Heart right ventricle (tissue), 16 donors: ENCODE measurements at regions not wholly inside any gene's neighbourhood (a gene's known extent, or its start where the extent isn't known, plus 50 kb on each side); places are given as distances from the start of the nearest gene placed in this dataset.

Source experiments
- ATAC-seq, 8 donors: fragments of 200-7000 bp; cut with Tn5 transposase; one replicate each; pipeline ENCODE4 v1.9.1; 2020; ENCODE audit warnings: mild to moderate bottlenecking in 8 of 8, moderate library complexity in 8 of 8, moderate number of reproducible peaks in 1 of 8
- DNase-seq, 2 donors: peaks; one replicate each; pipeline ENCODE4 v3.0.0-alpha.2; 2020
- H3K27ac ChIP-seq, 10 donors: fragments of 200-600 bp; sonication (generic) in 2 of 10; one replicate each; pipeline versions ENCODE4 v1.5.0 to v1.8.0; 2020 to 2022; ENCODE audit warnings: mild to moderate bottlenecking in 3 of 10
- H3K27me3 ChIP-seq, 7 donors: fragments of 200-600 bp; one replicate each; pipeline ENCODE4 v1.8.0; 2021 to 2022; ENCODE audit warnings: mild to moderate bottlenecking in 2 of 7
- H3K36me3 ChIP-seq, 9 donors: fragments of 200-600 bp; sonication (generic) in 1 of 9; one replicate each; pipeline versions ENCODE4 v1.5.0 to v1.8.0; 2020 to 2022; ENCODE audit warnings: mild to moderate bottlenecking in 2 of 9
- H3K4me1 ChIP-seq, 9 donors: fragments of 200-600 bp; sonication (generic) in 1 of 9; one replicate each; pipeline versions ENCODE4 v1.5.0 to v1.8.0; 2020 to 2022; ENCODE audit warnings: mild to moderate bottlenecking in 4 of 9
- H3K4me3 ChIP-seq, 10 donors: fragments of 200-600 bp; sonication (generic) in 2 of 10; one replicate each; pipeline versions ENCODE4 v1.5.0 to v1.8.0; 2020 to 2022; ENCODE audit warnings: mild to moderate bottlenecking in 7 of 10, moderate library complexity in 2 of 10
- H3K9me3 ChIP-seq, 11 donors: fragments of 200-600 bp in 10 of 11; sonication (generic) in 2 of 11; one replicate each; pipeline versions ENCODE4 v1.5.0 to v1.8.0; 2013 to 2022; ENCODE audit warnings: mild to moderate bottlenecking in 2 of 11, control low read depth in 1 of 11, moderate library complexity in 1 of 11
- WGBS, 2 donors: extraction: QIAGEN DNeasy Blood & Tissue Kit; methylation state at CpG; one replicate each; pipeline ENCODE4 v1.1.7; 2013; ENCODE audit warnings: inconsistent platforms in 1 of 2; 5-methylcytosine and 5-hydroxymethylcytosine counted together
- intact Hi-C, 10 donors: fragments of 100-400 bp; cut with DNase I; formaldehyde crosslinking; loops; one replicate each; pipeline versions ENCODE4 v1.11.1 to v1.14.2; 2022
- TF ChIP-seq, protein P1 (sequence below), 9 donors: fragments of 200-600 bp; sonication (generic) in 2 of 9; IDR thresholded peaks; one replicate each; pipeline versions ENCODE4 v1.5.0 to v1.8.0; 2021 to 2022; ENCODE audit warnings: antibody characterized with exemption in 9 of 9, mild to moderate bottlenecking in 5 of 9, moderate library complexity in 1 of 9
- donor health status: Arrhythmogenic right ventricular cardiomyopathy.
- donor health status: ischemic (EF 13 %, LVEDD 7.1; RV severe dilation, severe dysfunction).
- donor health status: healthy with polysubstance abuse.
- donor health status: DM: no; HTN: yes; CAD: no.
- donor health status: DM: no; HTN: no; CAD: no.
- donor health status: ischemic (EF 25% LVEDD 6.9; RV normal size, moderate dysfunction).
- donor health status: ischemic (EF 25% LVEDD 5.7; RV mildly dilated, moderate dysfunction).
- donor health status: healthy.
- donor health status: DM: yes; HTN: yes; CAD: no.
- donor health status: Ischemic cardiomyopathy.
- donor health status: ischemic (EF 35%, LVEDD 5.7; RV mildly dilated, moderate dysfunction).
- donor health status: nonischemic (EF 11% LVEDD 7.7; RV severe dilation, severe dysfunction).
- donor health status: DM: yes; HTN: yes; CAD: no.
- donor health status: PGD.
- donor health status: ischemic (EF 29% LVEDD 5.4; RV normal size, mild dysfunction).
- donor health status: nonischemic (EF 23%, LVEDD 6.1; RV moderate dilation, normal function).

GRCh38 chr3:173253471-173253870 lies 112.4 kb upstream of the SPATA16 start:
- Histone ChIP-seq H3K27ac (no peak overlapping the region), H3K9me3 (peaks cover 0 to 14% (median 0%) of the 10 kb centered on the region in 11 donors), H3K27me3 (no peaks in the 10 kb centered on the region), H3K4me3 (no peak overlapping the region), H3K36me3 (no peaks in the 10 kb centered on the region), H3K4me1 (peaks cover 0 to 11% (median 0%) of the 10 kb centered on the region in 9 donors)
- DNase-seq (no peak), ATAC-seq (no peak)
- TF ChIP-seq, protein P1, sequence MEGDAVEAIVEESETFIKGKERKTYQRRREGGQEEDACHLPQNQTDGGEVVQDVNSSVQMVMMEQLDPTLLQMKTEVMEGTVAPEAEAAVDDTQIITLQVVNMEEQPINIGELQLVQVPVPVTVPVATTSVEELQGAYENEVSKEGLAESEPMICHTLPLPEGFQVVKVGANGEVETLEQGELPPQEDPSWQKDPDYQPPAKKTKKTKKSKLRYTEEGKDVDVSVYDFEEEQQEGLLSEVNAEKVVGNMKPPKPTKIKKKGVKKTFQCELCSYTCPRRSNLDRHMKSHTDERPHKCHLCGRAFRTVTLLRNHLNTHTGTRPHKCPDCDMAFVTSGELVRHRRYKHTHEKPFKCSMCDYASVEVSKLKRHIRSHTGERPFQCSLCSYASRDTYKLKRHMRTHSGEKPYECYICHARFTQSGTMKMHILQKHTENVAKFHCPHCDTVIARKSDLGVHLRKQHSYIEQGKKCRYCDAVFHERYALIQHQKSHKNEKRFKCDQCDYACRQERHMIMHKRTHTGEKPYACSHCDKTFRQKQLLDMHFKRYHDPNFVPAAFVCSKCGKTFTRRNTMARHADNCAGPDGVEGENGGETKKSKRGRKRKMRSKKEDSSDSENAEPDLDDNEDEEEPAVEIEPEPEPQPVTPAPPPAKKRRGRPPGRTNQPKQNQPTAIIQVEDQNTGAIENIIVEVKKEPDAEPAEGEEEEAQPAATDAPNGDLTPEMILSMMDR (IDR thresholded peaks at IDR 0.05) = no peak
- intact Hi-C loops = no loop called here
- WGBS, 2 donors = 95 to 100% methylated on average over 1 of the region's 1 CpG

DNA sequence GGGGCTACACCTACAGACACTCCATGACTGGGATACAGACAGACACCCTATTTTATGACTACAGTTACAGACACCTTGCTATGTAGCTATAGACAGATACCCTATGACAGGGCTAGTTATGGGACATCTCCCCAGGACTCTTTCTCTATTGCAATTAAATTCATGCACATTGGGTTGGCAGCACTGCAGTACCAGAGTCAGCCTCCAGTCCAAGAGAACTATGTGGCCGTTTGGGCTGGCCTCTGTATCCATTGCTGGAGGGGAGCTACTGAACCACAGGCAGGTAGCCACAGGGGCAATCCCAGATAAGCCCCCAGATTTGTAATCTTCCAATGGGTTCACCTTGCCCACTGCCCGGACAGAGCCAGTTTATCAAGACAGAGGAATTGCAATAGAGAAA lies 108.4 kb upstream of the SPATA16 start:
- intact Hi-C loops = no loop called here
- ATAC-seq (no peak), DNase-seq (no peak)
- Histone ChIP-seq H3K4me1 (no peaks in the 10 kb centered on the region), H3K9me3 (peaks cover 0 to 11% (median 0%) of the 10 kb centered on the region in 11 donors), H3K27me3 (no peaks in the 10 kb centered on the region), H3K36me3 (no peaks in the 10 kb centered on the region), H3K27ac (no peak overlapping the region), H3K4me3 (no peak overlapping the region)
- TF ChIP-seq, protein P1 (IDR thresholded peaks at IDR 0.05) = no peak
- WGBS, 2 donors = 81 to 90% methylated on average over 2 of the region's 2 CpGs

DNA sequence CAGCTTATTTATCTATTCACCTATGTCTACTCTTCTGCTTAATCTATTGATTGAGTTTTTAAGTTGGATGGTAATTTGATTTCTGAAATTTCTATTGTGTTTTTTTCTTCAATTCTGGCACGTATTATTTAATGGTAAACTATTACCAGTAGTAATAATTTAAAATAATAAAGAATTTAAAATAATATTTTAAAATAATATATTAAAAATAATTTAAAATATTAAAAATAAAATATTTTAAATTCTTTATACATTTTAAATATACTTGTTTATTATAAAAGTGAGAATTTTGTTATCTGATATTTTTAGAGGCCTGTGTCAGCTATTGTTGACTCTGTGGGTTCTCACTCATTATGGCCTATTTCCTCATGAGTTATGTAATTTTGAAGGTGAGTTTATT lies 100.7 kb upstream of the SPATA16 start:
- Histone ChIP-seq H3K9me3 (no peaks in the 10 kb centered on the region), H3K4me1 (no peaks in the 10 kb centered on the region), H3K4me3 (no peak overlapping the region), H3K27me3 (no peaks in the 10 kb centered on the region), H3K36me3 (no peaks in the 10 kb centered on the region), H3K27ac (no peak overlapping the region)
- DNase-seq (no peak), ATAC-seq (no peak)
- TF ChIP-seq, protein P1 (IDR thresholded peaks at IDR 0.05) = no peak
- WGBS, 2 donors = 93 to 95% methylated on average over 1 of the region's 1 CpG
- intact Hi-C loops = no loop called here

GRCh38 chr3:173238091-173238490 lies 97.1 kb upstream of the SPATA16 start:
- H3K4me1 ChIP-seq = no peaks in the 10 kb centered on the region
- DNase-seq = no peak
- no peak overlapping the region for H3K4me3 ChIP-seq
- TF ChIP-seq, protein P1 (IDR thresholded peaks at IDR 0.05) = no peak
- no peak for ATAC-seq
- H3K9me3 ChIP-seq = peaks cover 0 to 15% (median 0%) of the 10 kb centered on the region in 11 donors
- H3K36me3 ChIP-seq = no peaks in the 10 kb centered on the region
- H3K27me3 ChIP-seq = no peaks in the 10 kb centered on the region
- intact Hi-C loops = no loop called here
- H3K27ac ChIP-seq = no peak overlapping the region
- 67 to 82% methylated on average over 3 of the region's 3 CpGs for WGBS, 2 donors
